ENCODE measurements at regions not wholly inside any gene's neighbourhood (a gene's known extent, or its start where the extent isn't known, plus 50 kb on each side); places are given as distances from the start of the nearest gene placed in this dataset.

DNA sequence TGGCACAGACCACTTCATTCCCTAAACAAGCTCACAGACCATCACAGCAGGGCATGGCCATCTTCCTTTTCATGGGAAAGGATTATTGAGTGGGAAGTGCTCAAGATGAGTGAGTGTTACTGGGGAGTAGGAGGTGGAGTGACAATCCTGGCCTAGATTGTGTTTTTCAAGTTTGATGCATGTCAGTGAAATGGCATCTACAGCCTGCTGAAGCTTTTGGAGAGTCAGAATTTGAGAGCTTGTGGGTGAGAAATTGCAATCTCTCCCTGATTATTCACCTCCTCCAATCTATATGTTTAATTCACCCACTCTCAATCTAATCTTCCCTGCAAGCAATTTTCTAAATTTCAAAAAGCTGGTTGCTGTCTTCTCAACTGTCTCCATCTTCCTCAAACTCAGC lies 156.1 kb upstream of the G2E3 start:
- TF ChIP-seq, protein P1, sequence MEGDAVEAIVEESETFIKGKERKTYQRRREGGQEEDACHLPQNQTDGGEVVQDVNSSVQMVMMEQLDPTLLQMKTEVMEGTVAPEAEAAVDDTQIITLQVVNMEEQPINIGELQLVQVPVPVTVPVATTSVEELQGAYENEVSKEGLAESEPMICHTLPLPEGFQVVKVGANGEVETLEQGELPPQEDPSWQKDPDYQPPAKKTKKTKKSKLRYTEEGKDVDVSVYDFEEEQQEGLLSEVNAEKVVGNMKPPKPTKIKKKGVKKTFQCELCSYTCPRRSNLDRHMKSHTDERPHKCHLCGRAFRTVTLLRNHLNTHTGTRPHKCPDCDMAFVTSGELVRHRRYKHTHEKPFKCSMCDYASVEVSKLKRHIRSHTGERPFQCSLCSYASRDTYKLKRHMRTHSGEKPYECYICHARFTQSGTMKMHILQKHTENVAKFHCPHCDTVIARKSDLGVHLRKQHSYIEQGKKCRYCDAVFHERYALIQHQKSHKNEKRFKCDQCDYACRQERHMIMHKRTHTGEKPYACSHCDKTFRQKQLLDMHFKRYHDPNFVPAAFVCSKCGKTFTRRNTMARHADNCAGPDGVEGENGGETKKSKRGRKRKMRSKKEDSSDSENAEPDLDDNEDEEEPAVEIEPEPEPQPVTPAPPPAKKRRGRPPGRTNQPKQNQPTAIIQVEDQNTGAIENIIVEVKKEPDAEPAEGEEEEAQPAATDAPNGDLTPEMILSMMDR (IDR thresholded peaks at IDR 0.05) = no peak
- no peak for TF ChIP-seq POLR2A (IDR thresholded peaks at IDR 0.05)

Data from breast epithelium (tissue), 3 donors.